Keratinocyte (primary cell): ENCODE measurements at regions not wholly inside any gene's neighbourhood (a gene's known extent, or its start where the extent isn't known, plus 50 kb on each side); places are given as distances from the start of the nearest gene placed in this dataset.

Source experiments
- DNase-seq: peaks from one replicate; pipeline ENCODE4 v3.0.0-alpha.2; 2011; ENCODE audit warnings: low read depth, missing footprints, low spot score
- FAIRE-seq: peaks from 2 replicates; lab custom pipeline; 2011; peaks lifted over from hg19 to GRCh38; lab: Jason Lieb, UNC
- H2AFZ ChIP-seq: 2 replicates; pipeline ENCODE4 v1.6.0; 2012; ENCODE audit warnings: low read length, control low read depth, inconsistent platforms; ENCODE audit not compliant: control insufficient read depth
- H3K27ac ChIP-seq: 2 replicates; pipeline ENCODE4 v1.5.1; 2011; ENCODE audit warnings: low read length; ENCODE audit not compliant: control insufficient read depth, insufficient read depth
- H3K27me3 ChIP-seq: 3 replicates; pipeline ENCODE4 v1.6.0; 2011; ENCODE audit warnings: low read length; ENCODE audit not compliant: control insufficient read depth, insufficient read depth; ENCODE audit errors: extremely low read depth
- H3K36me3 ChIP-seq, 2 experiments: 2 replicates in 1 of 2; 3 replicates in 1 of 2; pipeline ENCODE4 v1.5.1; 2011; ENCODE audit warnings: low read length in 2 of 2, mild to moderate bottlenecking in 1 of 2; ENCODE audit not compliant: control insufficient read depth in 2 of 2, insufficient read depth in 2 of 2; ENCODE audit errors: extremely low read depth in 1 of 2
- H3K4me1 ChIP-seq: 3 replicates; pipeline ENCODE4 v1.5.1; 2011; ENCODE audit warnings: low read length; ENCODE audit not compliant: control insufficient read depth, insufficient read depth; ENCODE audit errors: extremely low read depth
- H3K4me2 ChIP-seq: 3 replicates; pipeline ENCODE4 v1.6.0; 2011; ENCODE audit warnings: low read depth, low read length; ENCODE audit not compliant: control insufficient read depth, insufficient read depth; ENCODE audit errors: extremely low read depth
- H3K4me3 ChIP-seq, 3 experiments: fragments of 200-600 bp in 1 of 3; sonication (generic) in 1 of 3; 2 replicates in 2 of 3; 3 replicates in 1 of 3; pipeline ENCODE4 v1.5.1; 2011 to 2016; ENCODE audit warnings: low read length in 3 of 3, mild to moderate bottlenecking in 3 of 3, control low read depth in 2 of 3, inconsistent platforms in 1 of 3, low read depth in 1 of 3, mixed read lengths in 1 of 3, mixed run types in 1 of 3, moderate library complexity in 1 of 3; ENCODE audit not compliant: control insufficient read depth in 2 of 3, insufficient read depth in 2 of 3; ENCODE audit errors: extremely low read depth in 1 of 3
- H3K79me2 ChIP-seq: 2 replicates; pipeline ENCODE4 v1.6.0; 2012; ENCODE audit warnings: low read length; ENCODE audit not compliant: control insufficient read depth, insufficient read depth
- H3K9ac ChIP-seq: 3 replicates; pipeline ENCODE4 v1.6.0; 2011; ENCODE audit warnings: low read length; ENCODE audit not compliant: control insufficient read depth, insufficient read depth; ENCODE audit errors: extremely low read depth
- H3K9me1 ChIP-seq: 3 replicates; pipeline ENCODE4 v1.6.0; 2011; ENCODE audit warnings: low read length; ENCODE audit not compliant: control insufficient read depth, insufficient read depth; ENCODE audit errors: extremely low read depth
- H3K9me3 ChIP-seq: 2 replicates; pipeline ENCODE4 v1.5.1; 2012; ENCODE audit warnings: low read depth, low read length; ENCODE audit not compliant: control insufficient read depth
- H4K20me1 ChIP-seq: 3 replicates; pipeline ENCODE4 v1.6.0; 2011; ENCODE audit warnings: low read length; ENCODE audit not compliant: control insufficient read depth, insufficient read depth; ENCODE audit errors: extremely low read depth
- EZH2 ChIP-seq: IDR thresholded peaks from one replicate; pipeline ENCODE4 v1.6.1; 2012; ENCODE audit warnings: inconsistent platforms, mild to moderate bottlenecking, low read length, moderate library complexity
- dilution Hi-C: fragments of 300-500 bp; cut with MboI; formaldehyde crosslinking; loops from one replicate; pipeline ENCODE4 v1.7.0; 2020; ENCODE audit warnings: low sequenced_read_pairs; ENCODE audit not compliant: extremely low pct_ligation_motif_present
- TF ChIP-seq, protein P1 (sequence below), 3 experiments: IDR thresholded peaks in 1 of 3; conservative IDR thresholded peaks in 1 of 3; optimal IDR thresholded peaks in 1 of 3; 2 replicates in 2 of 3; 3 replicates in 1 of 3; pipeline versions ENCODE3 to v1.5.1; 2011; ENCODE audit warnings: low read length in 3 of 3, mild to moderate bottlenecking in 3 of 3, moderate library complexity in 2 of 3, control low read depth in 1 of 3, inconsistent platforms in 1 of 3; ENCODE audit not compliant: insufficient read depth in 2 of 3; ENCODE audit errors: extremely low read depth in 1 of 3

DNA sequence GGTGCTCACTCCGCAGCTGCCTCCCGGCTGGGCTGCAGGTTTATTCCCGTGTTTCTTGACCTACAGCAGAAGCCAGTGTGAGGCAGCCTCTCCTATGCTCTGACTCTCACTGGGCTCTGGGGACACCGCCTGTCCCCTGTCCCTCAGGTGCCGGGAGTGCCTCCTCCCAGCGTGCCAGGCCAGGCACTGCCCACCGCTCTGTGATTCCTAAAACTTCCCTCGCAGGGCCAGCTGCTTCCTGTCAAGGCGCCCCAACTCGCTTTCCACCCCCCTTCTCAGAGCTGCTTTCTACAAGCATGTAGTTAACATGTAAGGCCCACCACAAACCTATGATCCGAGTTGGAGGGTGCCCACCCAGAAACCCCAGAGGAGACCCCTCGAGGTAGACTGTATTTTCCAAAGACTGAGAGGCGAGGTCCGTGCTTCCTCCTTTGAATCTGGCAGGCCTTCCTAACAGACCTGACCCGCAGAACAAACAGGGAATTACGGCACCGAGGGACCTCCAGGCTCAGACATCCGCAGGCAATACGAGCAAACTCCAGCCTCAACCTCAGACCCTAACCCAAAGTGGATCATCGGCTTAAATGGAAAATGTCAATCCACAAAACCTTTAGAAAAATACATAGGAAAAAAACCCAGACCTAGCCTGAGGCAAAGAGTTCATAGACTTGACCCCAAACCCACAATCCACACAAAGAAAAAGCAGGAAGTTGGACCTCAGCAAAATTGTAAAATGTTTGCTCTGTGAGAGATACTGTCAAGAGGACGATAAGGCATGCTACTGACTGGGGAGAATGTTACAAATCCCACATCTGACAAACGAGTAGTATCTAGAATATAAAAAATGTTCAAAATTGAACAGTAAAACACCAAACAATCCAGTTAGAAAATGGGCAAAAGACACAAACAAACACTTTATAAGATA lies 121.3 kb upstream of the IQSEC1 start:
- dilution Hi-C loops = no loop called here
- H4K20me1 ChIP-seq = no peaks in the 10 kb centered on the region
- no peak for TF ChIP-seq EZH2
- TF ChIP-seq, protein P1, sequence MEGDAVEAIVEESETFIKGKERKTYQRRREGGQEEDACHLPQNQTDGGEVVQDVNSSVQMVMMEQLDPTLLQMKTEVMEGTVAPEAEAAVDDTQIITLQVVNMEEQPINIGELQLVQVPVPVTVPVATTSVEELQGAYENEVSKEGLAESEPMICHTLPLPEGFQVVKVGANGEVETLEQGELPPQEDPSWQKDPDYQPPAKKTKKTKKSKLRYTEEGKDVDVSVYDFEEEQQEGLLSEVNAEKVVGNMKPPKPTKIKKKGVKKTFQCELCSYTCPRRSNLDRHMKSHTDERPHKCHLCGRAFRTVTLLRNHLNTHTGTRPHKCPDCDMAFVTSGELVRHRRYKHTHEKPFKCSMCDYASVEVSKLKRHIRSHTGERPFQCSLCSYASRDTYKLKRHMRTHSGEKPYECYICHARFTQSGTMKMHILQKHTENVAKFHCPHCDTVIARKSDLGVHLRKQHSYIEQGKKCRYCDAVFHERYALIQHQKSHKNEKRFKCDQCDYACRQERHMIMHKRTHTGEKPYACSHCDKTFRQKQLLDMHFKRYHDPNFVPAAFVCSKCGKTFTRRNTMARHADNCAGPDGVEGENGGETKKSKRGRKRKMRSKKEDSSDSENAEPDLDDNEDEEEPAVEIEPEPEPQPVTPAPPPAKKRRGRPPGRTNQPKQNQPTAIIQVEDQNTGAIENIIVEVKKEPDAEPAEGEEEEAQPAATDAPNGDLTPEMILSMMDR (optimal IDR thresholded peaks at IDR 0.05 in 1 of 3, IDR thresholded peaks at IDR 0.05 in 1 of 3, conservative IDR thresholded peaks at IDR 0.05 in 1 of 3; ENCODE audit: extremely low read depth in 1 of 3, insufficient read depth in 2 of 3, low read length in 3 of 3) = no peak
- H3K9me1 ChIP-seq = no peaks in the 10 kb centered on the region
- no peak for DNase-seq
- H3K36me3 ChIP-seq = no peaks in the 10 kb centered on the region
- peaks cover 2% of the 10 kb centered on the region for H3K4me1 ChIP-seq
- no peak for FAIRE-seq
- no peak overlapping the region for H2AFZ ChIP-seq
- H3K9ac ChIP-seq = no peak overlapping the region
- H3K4me2 ChIP-seq = no peak overlapping the region
- no peaks in the 10 kb centered on the region for H3K9me3 ChIP-seq
- peaks cover 12% of the 10 kb centered on the region for H3K27me3 ChIP-seq
- H3K27ac ChIP-seq = no peak overlapping the region
- no peaks in the 10 kb centered on the region for H3K79me2 ChIP-seq
- H3K4me3 ChIP-seq = no peak overlapping the region

DNA sequence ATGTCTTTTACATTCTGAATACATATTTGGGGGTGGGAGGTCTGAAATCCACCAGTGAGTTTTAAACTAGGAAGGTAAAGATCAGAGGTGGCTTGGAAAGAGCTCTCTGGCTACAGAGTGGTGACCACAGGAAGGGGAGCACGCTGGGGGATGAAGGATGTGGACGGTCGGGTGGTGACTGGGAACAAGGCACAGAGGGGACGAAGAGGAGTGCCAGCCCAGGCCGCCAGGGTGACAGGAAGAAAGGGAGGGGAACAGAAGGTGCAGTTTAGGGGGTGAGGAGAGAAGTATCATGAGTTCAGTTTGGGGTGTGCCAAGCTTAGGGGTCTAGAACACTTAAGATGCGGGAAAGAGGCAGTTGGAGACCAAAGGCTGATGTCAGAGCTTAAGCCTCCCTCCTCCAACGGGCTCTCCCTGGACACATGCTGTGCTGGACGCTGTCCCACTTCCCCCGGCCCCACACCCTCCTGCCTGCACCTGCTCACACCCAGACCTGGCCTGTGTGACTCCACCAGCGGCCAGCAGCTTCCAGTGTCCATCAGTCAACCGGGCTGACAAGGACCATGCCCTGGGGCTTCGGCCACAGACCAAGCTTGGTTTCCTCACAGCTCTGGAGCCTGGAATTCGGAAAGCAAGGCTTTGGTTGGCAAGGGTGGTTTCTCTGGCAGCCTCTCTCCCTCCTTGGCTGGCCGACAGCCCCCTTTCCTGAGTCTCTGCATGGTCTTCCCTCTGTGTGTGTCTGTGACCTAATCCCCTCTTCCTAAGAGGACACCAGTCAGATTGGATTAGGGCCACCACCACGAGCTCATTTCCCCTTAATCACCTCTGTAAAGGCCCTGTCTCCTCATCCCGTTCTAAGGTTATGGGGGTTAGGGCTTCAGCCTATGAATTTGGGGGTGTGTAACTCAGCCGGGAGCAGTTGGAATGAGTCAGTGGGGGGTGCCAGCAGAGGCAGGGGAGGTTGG lies 120.4 kb upstream of the IQSEC1 start:
- TF ChIP-seq, protein P1 (optimal IDR thresholded peaks at IDR 0.05 in 1 of 3, IDR thresholded peaks at IDR 0.05 in 1 of 3, conservative IDR thresholded peaks at IDR 0.05 in 1 of 3; ENCODE audit: extremely low read depth in 1 of 3, insufficient read depth in 2 of 3, low read length in 3 of 3) = no peak
- TF ChIP-seq EZH2 = no peak
- no peak overlapping the region for H2AFZ ChIP-seq
- H3K27ac ChIP-seq = no peak overlapping the region
- H3K9me3 ChIP-seq = no peaks in the 10 kb centered on the region
- H3K27me3 ChIP-seq = peaks cover 9% of the 10 kb centered on the region
- H3K4me1 ChIP-seq = peaks cover 2% of the 10 kb centered on the region
- H3K4me2 ChIP-seq = no peak overlapping the region
- no peaks in the 10 kb centered on the region for H3K79me2 ChIP-seq
- DNase-seq = no peak
- H3K9ac ChIP-seq = no peak overlapping the region
- dilution Hi-C loops = no loop called here
- H3K4me3 ChIP-seq = no peak overlapping the region
- H4K20me1 ChIP-seq = no peaks in the 10 kb centered on the region
- no peaks in the 10 kb centered on the region for H3K36me3 ChIP-seq
- FAIRE-seq = no peak
- H3K9me1 ChIP-seq = no peaks in the 10 kb centered on the region
